CD4-positive, CD25-positive, alpha-beta regulatory T cell (primary cell): ENCODE measurements at regions not wholly inside any gene's neighbourhood (a gene's known extent, or its start where the extent isn't known, plus 50 kb on each side); places are given as distances from the start of the nearest gene placed in this dataset.
A peak's percentile ranks its signal among the peaks of the same experiment; 100 is the strongest.

ENCODE experiments used
- ATAC-seq, 2 donors: fragments of 150-1000 bp; cut with Tn5 transposase; one replicate each; pipeline ENCODE4 v1.10.0; 2021; ENCODE audit warnings: low read depth in 2 of 2, moderate number of reproducible peaks in 2 of 2, moderate library complexity in 1 of 2
- DNase-seq, 3 donors: peaks; one replicate each; pipeline versions ENCODE4 v3.0.0 to v3.0.0-alpha.2; 2012 to 2022; ENCODE audit warnings: mixed read lengths in 1 of 3
- H3K27ac ChIP-seq: one replicate; pipeline ENCODE4 v1.7.0; 2013; ENCODE audit warnings: mild to moderate bottlenecking, low read length; ENCODE audit not compliant: insufficient read depth, poor library complexity, severe bottlenecking
- H3K27me3 ChIP-seq: one replicate; pipeline ENCODE4 v1.7.0; 2013; ENCODE audit warnings: low read length; ENCODE audit not compliant: control insufficient read depth, insufficient read depth
- H3K36me3 ChIP-seq: one replicate; pipeline ENCODE4 v1.7.0; 2013; ENCODE audit warnings: mild to moderate bottlenecking, low read length, moderate library complexity; ENCODE audit not compliant: control insufficient read depth, insufficient read depth
- H3K4me1 ChIP-seq: 2 replicates; pipeline ENCODE4 v1.7.0; 2013; ENCODE audit warnings: mild to moderate bottlenecking, low read length; ENCODE audit not compliant: insufficient read depth, control insufficient read depth, poor library complexity, severe bottlenecking
- H3K4me3 ChIP-seq: one replicate; pipeline ENCODE4 v1.7.0; 2013; ENCODE audit warnings: low read depth, mild to moderate bottlenecking, low read length, moderate library complexity
- H3K9me3 ChIP-seq, 2 experiments: 1 replicate in 1 of 2; 2 replicates in 1 of 2; pipeline ENCODE4 v1.7.0; 2013; ENCODE audit warnings: low read length in 2 of 2, mild to moderate bottlenecking in 1 of 2, moderate library complexity in 1 of 2; ENCODE audit not compliant: control insufficient read depth in 2 of 2
- H3K27ac Mint-ChIP-seq, 3 donors: one replicate each; pipeline ENCODE4 v1.8.0; 2020 to 2022; ENCODE audit warnings: mild to moderate bottlenecking in 3 of 3, mixed read lengths in 3 of 3, moderate library complexity in 2 of 3
- H3K27me3 Mint-ChIP-seq: one replicate; pipeline ENCODE4 v1.8.0; 2022; ENCODE audit warnings: mild to moderate bottlenecking, mixed read lengths
- H3K36me3 Mint-ChIP-seq: one replicate; pipeline ENCODE4 v1.8.0; 2020; ENCODE audit warnings: mixed read lengths
- H3K4me1 Mint-ChIP-seq, 4 donors: one replicate each; pipeline ENCODE4 v1.8.0; 2020 to 2022; ENCODE audit warnings: mixed read lengths in 4 of 4, mild to moderate bottlenecking in 1 of 4
- H3K4me3 Mint-ChIP-seq, 4 donors: one replicate each; pipeline ENCODE4 v1.8.0; 2020 to 2022; ENCODE audit warnings: mild to moderate bottlenecking in 4 of 4, mixed read lengths in 4 of 4, moderate library complexity in 3 of 4
- H3K9me3 Mint-ChIP-seq, 7 donors: one replicate each; pipeline ENCODE4 v1.8.0; 2020 to 2022; ENCODE audit warnings: mixed read lengths in 7 of 7, mild to moderate bottlenecking in 3 of 7, moderate library complexity in 2 of 7

- Mint-ChIP-seq H3K9me3 (peaks cover 0 to 2% (median 0%) of the 10 kb centered on the region in 7 donors), H3K27ac (peak overlapping the region in 2 of 3 donors; percentile 16 to 22), H3K27me3 (peaks cover 38% of the 10 kb centered on the region), H3K4me1 (peaks cover 4 to 27% (median 11%) of the 10 kb centered on the region in 4 donors), H3K4me3 (no peak overlapping the region), H3K36me3 (no peaks in the 10 kb centered on the region)
- ATAC-seq (no peak), DNase-seq (no peak)
- H3K9me3 ChIP-seq, result no peaks in the 10 kb centered on the region
- no peak overlapping the region for H3K4me3 ChIP-seq
- H3K27me3 ChIP-seq, result peaks cover 2% of the 10 kb centered on the region
- no peaks in the 10 kb centered on the region for H3K36me3 ChIP-seq
- no peaks in the 10 kb centered on the region for H3K4me1 ChIP-seq
- no peak overlapping the region for H3K27ac ChIP-seq
Observed at GRCh38 chr3:30496066-30496966, 110.1 kb upstream of the TGFBR2 start.

- DNase-seq, result no peak
- Histone ChIP-seq H3K9me3 (no peaks in the 10 kb centered on the region), H3K27me3 (no peaks in the 10 kb centered on the region), H3K4me3 (no peak overlapping the region), H3K36me3 (no peaks in the 10 kb centered on the region), H3K27ac (no peak overlapping the region), H3K4me1 (no peaks in the 10 kb centered on the region)
- no peak overlapping the region for H3K4me3 Mint-ChIP-seq
- peaks cover 22% of the 10 kb centered on the region for H3K27me3 Mint-ChIP-seq
- H3K27ac Mint-ChIP-seq, result peak overlapping the region in 1 of 3 donors; percentile 69
- H3K36me3 Mint-ChIP-seq, result no peaks in the 10 kb centered on the region
- no peak for ATAC-seq
- peaks cover 11 to 41% (median 19%) of the 10 kb centered on the region in 4 donors for H3K4me1 Mint-ChIP-seq
- no peaks in the 10 kb centered on the region for H3K9me3 Mint-ChIP-seq
Observed at GRCh38 chr3:30498587-30498967, 107.8 kb upstream of the TGFBR2 start.

GRCh38 chr3:30500666-30501399 is 105.6 kb upstream of the TGFBR2 start:
- peak overlapping the region in 1 of 4 donors; percentile 3 for H3K4me3 Mint-ChIP-seq
- H3K27ac ChIP-seq, result no peak overlapping the region
- ATAC-seq, result peak; percentile 28 to 38

GRCh38 chr3:30501526-30501925 is 104.9 kb upstream of the TGFBR2 start:
- no peaks in the 10 kb centered on the region for H3K9me3 ChIP-seq
- H3K27me3 ChIP-seq, result no peaks in the 10 kb centered on the region
- no peaks in the 10 kb centered on the region for H3K9me3 Mint-ChIP-seq
- ATAC-seq (no peak), DNase-seq (no peak)
- peaks cover 11 to 32% (median 15%) of the 10 kb centered on the region in 4 donors for H3K4me1 Mint-ChIP-seq
- H3K4me3 Mint-ChIP-seq, result no peak overlapping the region
- no peaks in the 10 kb centered on the region for H3K4me1 ChIP-seq
- no peaks in the 10 kb centered on the region for H3K36me3 ChIP-seq
- no peaks in the 10 kb centered on the region for H3K36me3 Mint-ChIP-seq
- H3K27me3 Mint-ChIP-seq, result peaks cover 10% of the 10 kb centered on the region
- no peak overlapping the region for H3K4me3 ChIP-seq
- H3K27ac ChIP-seq, result no peak overlapping the region
- H3K27ac Mint-ChIP-seq, result peak overlapping the region in 1 of 3 donors; percentile 21

More at GRCh38 chr3:30500666-30501399, 105.6 kb upstream of the TGFBR2 start:
- Mint-ChIP-seq H3K36me3 (no peaks in the 10 kb centered on the region), H3K27ac (peak overlapping the region; percentile 1 to 38 (median 2)), H3K4me1 (peaks cover 11 to 34% (median 15%) of the 10 kb centered on the region in 4 donors), H3K9me3 (no peaks in the 10 kb centered on the region), H3K27me3 (peaks cover 11% of the 10 kb centered on the region)
- H3K36me3 ChIP-seq, result no peaks in the 10 kb centered on the region
- H3K4me1 ChIP-seq, result no peaks in the 10 kb centered on the region
- no peaks in the 10 kb centered on the region for H3K9me3 ChIP-seq
- H3K27me3 ChIP-seq, result no peaks in the 10 kb centered on the region
- H3K4me3 ChIP-seq, result no peak overlapping the region
- peak in 1 of 3 donors; percentile 24 for DNase-seq

- Histone ChIP-seq H3K4me1 (no peaks in the 10 kb centered on the region), H3K27me3 (no peaks in the 10 kb centered on the region), H3K27ac (no peak overlapping the region), H3K9me3 (no peaks in the 10 kb centered on the region), H3K36me3 (no peaks in the 10 kb centered on the region), H3K4me3 (no peak overlapping the region)
- ATAC-seq (no peak), DNase-seq (no peak)
- Mint-ChIP-seq H3K4me3 (no peak overlapping the region), H3K27me3 (peaks cover 4% of the 10 kb centered on the region), H3K27ac (peak overlapping the region in 2 of 3 donors; percentile 9 to 21), H3K4me1 (peaks cover 11 to 28% (median 15%) of the 10 kb centered on the region in 4 donors), H3K9me3 (no peaks in the 10 kb centered on the region), H3K36me3 (no peaks in the 10 kb centered on the region)
Observed at GRCh38 chr3:30502051-30502741, 104.2 kb upstream of the TGFBR2 start.

- peak in 1 of 3 donors; percentile 37 for DNase-seq
- Histone ChIP-seq H3K4me1 (no peaks in the 10 kb centered on the region), H3K4me3 (no peak overlapping the region), H3K27me3 (no peaks in the 10 kb centered on the region), H3K27ac (no peak overlapping the region), H3K36me3 (no peaks in the 10 kb centered on the region), H3K9me3 (no peaks in the 10 kb centered on the region)
- no peaks in the 10 kb centered on the region for H3K36me3 Mint-ChIP-seq
- ATAC-seq, result peak; percentile 43 to 57
- no peak overlapping the region for H3K4me3 Mint-ChIP-seq
- H3K27ac Mint-ChIP-seq, result peak overlapping the region in 1 of 3 donors; percentile 3
- H3K4me1 Mint-ChIP-seq, result peaks cover 11 to 28% (median 15%) of the 10 kb centered on the region in 4 donors
- H3K9me3 Mint-ChIP-seq, result no peaks in the 10 kb centered on the region
- H3K27me3 Mint-ChIP-seq, result peaks cover 4% of the 10 kb centered on the region
Observed at GRCh38 chr3:30502742-30503073, 103.7 kb upstream of the TGFBR2 start.

- DNase-seq, result no peak
- H3K27ac ChIP-seq, result no peak overlapping the region
Observed at GRCh38 chr3:30503446-30503845, 103.0 kb upstream of the TGFBR2 start.

More at GRCh38 chr3:30503446-30503845, 103.0 kb upstream of the TGFBR2 start:
- H3K4me1 ChIP-seq, result no peaks in the 10 kb centered on the region
- H3K4me3 ChIP-seq, result no peak overlapping the region
- Mint-ChIP-seq H3K9me3 (no peaks in the 10 kb centered on the region), H3K27ac (peak overlapping the region in 1 of 3 donors; percentile 4), H3K27me3 (peaks cover 4% of the 10 kb centered on the region), H3K4me1 (peaks cover 11 to 28% (median 15%) of the 10 kb centered on the region in 4 donors), H3K36me3 (no peaks in the 10 kb centered on the region), H3K4me3 (no peak overlapping the region)
- no peaks in the 10 kb centered on the region for H3K27me3 ChIP-seq
- ATAC-seq, result no peak
- no peaks in the 10 kb centered on the region for H3K9me3 ChIP-seq
- no peaks in the 10 kb centered on the region for H3K36me3 ChIP-seq
